IPS-11a (cell line): ENCODE measurements at regions not wholly inside any gene's neighbourhood (a gene's known extent, or its start where the extent isn't known, plus 50 kb on each side); places are given as distances from the start of the nearest gene placed in this dataset.

Source experiments
- H3K4me3 ChIP-seq: one replicate; pipeline ENCODE4 v1.5.1; 2013; ENCODE audit warnings: low read depth, low read length, control low read depth

DNA sequence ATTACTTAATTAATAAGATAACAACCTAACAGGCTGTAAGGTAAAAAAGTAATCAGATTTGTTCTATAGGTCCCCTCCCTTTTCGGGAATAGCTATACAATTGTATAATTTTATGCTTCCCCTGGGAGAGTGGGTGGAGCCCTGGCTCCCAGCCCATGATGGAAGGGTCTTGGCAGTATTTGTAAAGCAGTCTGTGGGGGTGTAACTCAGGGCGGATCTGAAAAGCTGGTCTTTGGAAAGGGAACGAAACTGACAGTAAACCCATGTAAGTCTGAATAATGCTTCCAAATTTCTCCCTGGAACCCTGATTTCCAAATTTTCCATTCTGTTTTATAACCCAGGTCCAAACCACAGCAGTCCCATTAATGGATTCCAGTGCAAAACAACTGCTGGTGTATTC is 110.4 kb downstream of the DAD1 start:
- H3K4me3 ChIP-seq: no peak overlapping the region

GRCh38 chr14:22478247-22478646 is 110.8 kb downstream of the DAD1 start:
- H3K4me3 ChIP-seq: no peak overlapping the region

GRCh38 chr14:22477569-22478194 is 111.3 kb downstream of the DAD1 start:
- no peak overlapping the region for H3K4me3 ChIP-seq

- H3K4me3 ChIP-seq: no peak overlapping the region
These were observed 112.1 kb downstream of the DAD1 start for GRCh38 chr14:22476887-22477286.

- H3K4me3 ChIP-seq: no peak overlapping the region
These were observed 112.8 kb downstream of the DAD1 start for GRCh38 chr14:22476005-22476751.

- H3K4me3 ChIP-seq: no peak overlapping the region
These were observed 113.6 kb downstream of the DAD1 start for GRCh38 chr14:22475381-22475780.

GRCh38 chr14:22474730-22475351 is 114.2 kb downstream of the DAD1 start:
- H3K4me3 ChIP-seq: no peak overlapping the region

- H3K4me3 ChIP-seq: no peak overlapping the region
These were observed 115.8 kb downstream of the DAD1 start for GRCh38 chr14:22472935-22473854.

GRCh38 chr14:22472466-22472865 is 116.6 kb downstream of the DAD1 start:
- H3K4me3 ChIP-seq: no peak overlapping the region

GRCh38 chr14:22471545-22472121 is 117.4 kb downstream of the DAD1 start:
- no peak overlapping the region for H3K4me3 ChIP-seq

DNA sequence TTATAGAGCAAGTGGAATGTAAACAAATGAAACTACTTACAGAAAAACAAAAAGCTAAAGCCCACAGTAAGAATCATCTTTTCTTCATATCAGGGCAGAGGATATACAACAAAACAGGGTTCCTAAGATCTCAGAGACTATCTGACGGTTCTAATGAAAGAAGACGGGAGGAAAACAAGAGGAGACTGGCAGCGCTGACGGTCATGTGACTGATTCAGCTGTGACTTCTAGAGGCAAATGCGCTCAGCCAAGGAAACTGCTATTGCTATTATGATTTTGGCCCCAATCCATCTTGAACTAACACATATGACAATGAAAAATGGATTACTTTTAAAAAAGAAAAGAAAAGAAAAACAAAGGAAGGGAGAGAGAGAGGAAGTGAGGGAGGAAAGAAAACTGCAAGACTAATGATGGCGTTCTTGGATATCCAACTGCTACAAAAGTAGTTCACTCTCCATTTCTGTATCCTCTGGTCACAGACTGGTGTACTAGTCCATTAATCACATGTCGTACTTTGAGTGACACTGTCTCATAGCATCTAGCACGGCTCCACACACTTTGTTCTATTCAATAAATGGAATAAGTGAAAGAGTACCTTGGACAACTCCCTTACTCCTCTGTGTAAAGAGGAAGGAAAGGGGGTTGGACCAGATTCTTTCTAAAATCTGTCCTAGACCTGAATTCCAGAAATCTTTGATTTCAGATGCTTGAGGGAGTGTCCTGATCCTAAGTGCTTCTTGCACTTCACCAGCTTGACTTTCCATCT is 119.3 kb downstream of the DAD1 start:
- no peak overlapping the region for H3K4me3 ChIP-seq

DNA sequence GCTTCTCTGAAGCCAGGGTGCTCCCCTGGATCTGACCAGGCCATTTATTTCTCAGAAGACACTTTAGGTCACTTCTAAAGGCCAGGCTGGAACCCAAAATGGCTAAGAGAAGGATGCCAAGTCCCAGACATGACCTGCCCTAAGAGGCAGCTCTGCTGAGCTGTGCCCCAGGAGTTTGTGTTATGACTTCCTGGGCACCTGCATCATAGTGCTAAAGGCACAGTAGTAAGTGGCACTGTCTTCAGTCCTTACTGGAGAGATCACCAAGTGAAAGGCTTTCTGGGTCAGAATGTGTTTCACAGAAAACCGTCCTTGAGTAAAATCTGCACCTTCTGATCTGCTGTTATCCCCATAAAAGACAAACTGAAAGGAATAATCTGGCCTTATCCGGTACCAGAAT is 120.2 kb downstream of the DAD1 start:
- H3K4me3 ChIP-seq: no peak overlapping the region

GRCh38 chr14:22466491-22466890 is 122.5 kb downstream of the DAD1 start:
- no peak overlapping the region for H3K4me3 ChIP-seq

DNA sequence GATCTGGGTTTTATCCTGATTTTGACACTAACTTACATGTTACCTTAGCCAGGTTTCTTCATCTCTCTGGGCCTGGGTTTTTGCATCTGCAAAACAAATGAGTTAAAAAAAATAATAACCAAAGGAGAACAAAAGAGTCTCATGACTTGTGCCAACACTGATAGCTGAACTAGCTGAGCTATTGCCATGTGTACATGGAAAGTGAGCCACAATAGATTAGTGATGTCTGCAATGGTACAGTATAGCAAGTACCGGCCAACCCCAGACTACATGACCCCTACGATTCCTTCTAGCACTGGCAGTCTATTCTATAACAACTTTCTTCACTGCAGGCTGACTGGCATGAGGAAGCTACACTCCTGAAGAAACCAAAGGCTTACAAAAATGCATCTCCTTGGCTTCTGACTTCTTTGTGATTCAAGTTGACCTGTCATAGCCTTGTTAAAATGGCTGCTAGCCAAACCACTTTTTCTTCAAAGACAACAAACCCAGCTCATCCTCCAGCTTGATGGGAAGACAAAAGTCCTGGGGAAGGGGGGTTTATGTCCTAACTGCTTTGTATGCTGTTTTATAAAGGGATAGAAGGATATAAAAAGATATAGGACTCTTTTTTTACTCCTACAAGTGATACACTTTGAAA is 123.7 kb downstream of the DAD1 start:
- no peak overlapping the region for H3K4me3 ChIP-seq

DNA sequence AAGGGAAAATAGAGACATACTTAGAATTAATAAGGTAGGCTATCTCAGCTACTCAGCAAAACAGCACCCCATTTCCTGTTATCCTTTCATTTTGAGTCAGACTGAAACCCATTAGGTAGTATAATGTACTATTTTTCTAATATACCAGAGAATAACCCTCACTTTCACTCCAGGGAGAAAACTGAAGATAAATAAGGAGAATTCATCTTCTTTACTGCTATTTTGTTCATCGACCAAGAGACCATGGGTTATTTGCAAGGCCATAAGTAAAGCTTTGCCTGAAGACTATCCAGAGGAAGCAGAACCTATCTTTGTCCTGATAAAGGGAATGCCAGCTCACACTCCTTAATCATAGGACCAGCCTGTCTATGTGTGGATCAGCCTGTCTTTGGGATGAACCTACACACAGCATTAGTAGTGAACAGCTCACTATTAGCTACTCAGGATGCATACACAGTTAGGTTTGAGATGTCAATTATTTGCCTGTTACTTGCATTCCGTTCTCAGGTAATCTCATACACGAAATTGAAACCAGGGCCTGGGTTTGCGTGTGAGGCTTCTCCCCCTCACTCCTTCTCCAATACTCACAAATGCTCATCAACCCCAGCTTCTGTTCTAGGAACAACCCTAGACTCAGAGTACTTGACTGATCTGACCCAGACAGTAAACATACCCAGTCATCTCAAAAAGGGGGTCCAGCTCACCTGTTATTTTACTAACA is 124.4 kb downstream of the DAD1 start:
- H3K4me3 ChIP-seq: no peak overlapping the region

DNA sequence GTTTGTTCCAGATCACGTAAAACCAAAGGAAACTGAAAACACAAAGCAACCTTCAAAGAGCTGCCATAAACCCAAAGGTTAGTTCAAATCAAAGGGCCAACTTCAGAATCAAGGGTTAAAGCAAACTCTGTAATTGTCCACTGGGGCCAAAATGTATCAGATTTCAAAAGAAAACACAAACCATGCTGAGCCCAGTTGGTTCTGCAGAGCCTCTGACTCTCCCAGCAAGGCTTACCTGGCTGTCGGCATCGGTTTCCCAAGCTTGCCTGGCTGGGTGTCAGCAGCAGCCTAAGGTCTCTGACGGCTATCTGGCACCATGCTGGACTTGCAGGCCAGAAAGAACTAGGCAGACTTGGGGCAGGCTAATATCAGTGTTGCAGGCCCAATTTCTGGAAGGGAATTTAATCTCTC is 125.3 kb downstream of the DAD1 start:
- H3K4me3 ChIP-seq: no peak overlapping the region

DNA sequence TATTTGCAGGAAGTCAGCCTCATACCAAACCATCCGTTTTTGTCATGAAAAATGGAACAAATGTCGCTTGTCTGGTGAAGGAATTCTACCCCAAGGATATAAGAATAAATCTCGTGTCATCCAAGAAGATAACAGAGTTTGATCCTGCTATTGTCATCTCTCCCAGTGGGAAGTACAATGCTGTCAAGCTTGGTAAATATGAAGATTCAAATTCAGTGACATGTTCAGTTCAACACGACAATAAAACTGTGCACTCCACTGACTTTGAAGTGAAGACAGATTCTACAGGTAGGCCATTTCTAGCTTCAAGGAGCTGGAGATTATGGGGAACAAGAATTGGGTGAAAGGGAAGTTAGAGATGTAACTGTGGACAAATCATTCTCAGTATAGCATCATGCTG is 126.1 kb downstream of the DAD1 start:
- H3K4me3 ChIP-seq: no peak overlapping the region

DNA sequence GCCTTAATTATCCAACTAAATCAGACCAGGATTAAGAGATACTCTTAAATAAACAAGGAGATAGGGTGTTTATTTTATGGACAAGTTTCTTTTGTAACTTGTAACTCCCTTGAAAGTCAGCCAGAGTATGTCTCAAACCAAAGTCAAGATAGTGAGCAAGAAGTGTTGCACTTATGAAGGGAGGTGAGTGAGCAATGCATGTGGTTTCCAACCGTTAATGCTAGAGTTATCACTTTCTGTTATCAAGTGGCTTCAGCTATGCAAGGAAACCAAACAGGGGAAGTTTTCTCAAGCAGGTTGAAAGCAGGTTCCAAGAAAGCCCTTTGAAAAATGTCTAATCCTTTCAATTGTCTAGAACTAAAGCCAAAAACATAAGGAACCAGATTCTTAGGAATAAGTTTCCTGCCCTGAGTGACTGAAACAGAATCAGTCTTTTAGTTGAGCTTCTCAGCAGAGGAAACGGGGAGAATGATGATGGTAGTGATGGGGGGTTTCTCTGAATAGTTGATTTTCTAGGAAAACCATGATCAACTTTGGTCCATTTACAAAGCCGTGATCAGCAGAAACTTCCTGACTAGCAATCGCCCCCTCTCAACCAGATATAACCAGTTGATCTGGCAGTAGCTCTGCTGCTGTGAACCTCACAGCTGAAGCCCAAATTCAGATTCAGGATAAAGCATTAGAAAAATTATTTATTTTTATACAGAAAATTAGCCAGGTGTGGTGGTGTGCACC is 128.4 kb downstream of the DAD1 start:
- no peak overlapping the region for H3K4me3 ChIP-seq
